Panc1 (cell line): ENCODE measurements at regions not wholly inside any gene's neighbourhood (a gene's known extent, or its start where the extent isn't known, plus 50 kb on each side); places are given as distances from the start of the nearest gene placed in this dataset.

Experiments used
- ATAC-seq: fragments of 200-7000 bp; cut with Tn5 transposase; 2 replicates; pipeline ENCODE4 v1.9.1; 2020; ENCODE audit warnings: mild to moderate bottlenecking, moderate library complexity
- BruUV-seq: library from RNA; stranded (reverse); fragments of 400-500 nt; replicated peaks from 2 replicates; lab custom pipeline; 2021; lab: Mats Ljungman, UMichigan
- CTCF ChIA-PET: fragments of 300-600 bp; sonication (Branson Sonifier 250); formaldehyde crosslinking; loops from one replicate; lab custom pipeline; 2022; ENCODE audit warnings: antibody characterized with exemption; lab: Charles Lee
- POLR2A ChIA-PET: fragments of 300-600 bp; sonication (Branson Sonifier 250); formaldehyde crosslinking; loops from one replicate; lab custom pipeline; 2022; ENCODE audit warnings: antibody characterized with exemption; lab: Charles Lee
- DNase-seq: peaks from one replicate; pipeline ENCODE4 v3.0.0-alpha.2; 2010; ENCODE audit warnings: low read depth, low spot score
- H3K27ac ChIP-seq: 2 replicates; pipeline ENCODE4 v1.5.1; 2011; ENCODE audit warnings: mild to moderate bottlenecking, low read length, inconsistent platforms
- H3K27me3 ChIP-seq: fragments of 200-500 bp; sonication (Bioruptor generic); 2 replicates; pipeline ENCODE4 v1.6.0; 2014; ENCODE audit warnings: low read length, inconsistent platforms; ENCODE audit not compliant: control insufficient read depth, insufficient read depth
- H3K36me3 ChIP-seq: fragments of 200-500 bp; sonication (Bioruptor generic); 2 replicates; pipeline ENCODE4 v1.5.1; 2014; ENCODE audit warnings: inconsistent platforms, mild to moderate bottlenecking, low read length, moderate library complexity; ENCODE audit not compliant: control insufficient read depth, insufficient read depth
- H3K4me1 ChIP-seq: 2 replicates; pipeline ENCODE4 v1.5.1; 2011; ENCODE audit warnings: inconsistent platforms, mild to moderate bottlenecking, low read length, moderate library complexity; ENCODE audit not compliant: control insufficient read depth, insufficient read depth
- H3K4me3 ChIP-seq, 2 experiments: 2 replicates each; pipeline ENCODE4 v1.5.1; 2011 to 2012; ENCODE audit warnings: low read depth in 2 of 2, low read length in 2 of 2, mild to moderate bottlenecking in 2 of 2, inconsistent platforms in 1 of 2, moderate library complexity in 1 of 2
- H3K9me3 ChIP-seq: fragments of 200-500 bp; sonication (Bioruptor generic); 2 replicates; pipeline ENCODE4 v1.5.1; 2014; ENCODE audit warnings: low read depth, mild to moderate bottlenecking, inconsistent platforms, low read length, moderate library complexity; ENCODE audit not compliant: control insufficient read depth, insufficient read depth
- CTCF ChIP-seq: fragments of 450-650 bp; IDR thresholded peaks from 2 replicates; pipeline ENCODE4 v1.5.1; 2017; ENCODE audit warnings: mild to moderate bottlenecking
- POLR2AphosphoS5 ChIP-seq: IDR thresholded peaks from 2 replicates; pipeline ENCODE4 v1.6.1; 2012; ENCODE audit warnings: mild to moderate bottlenecking, low read depth, low read length, moderate library complexity
- REST ChIP-seq, 2 experiments: IDR thresholded peaks; 2 replicates each; pipeline ENCODE4 v1.6.1; 2011 to 2012; ENCODE audit warnings: low read depth in 2 of 2, control low read depth in 1 of 2, low read length in 1 of 2, mild to moderate bottlenecking in 1 of 2, moderate library complexity in 1 of 2; ENCODE audit not compliant: insufficient read depth in 1 of 2
- SIN3A ChIP-seq: IDR thresholded peaks from 2 replicates; pipeline ENCODE4 v1.6.1; 2012; ENCODE audit warnings: low read depth, mild to moderate bottlenecking, low read length, moderate library complexity, borderline replicate concordance; ENCODE audit not compliant: insufficient read depth
- TCF7L2 ChIP-seq: IDR thresholded peaks from 2 replicates; pipeline ENCODE4 v1.6.1; 2011; ENCODE audit warnings: mild to moderate bottlenecking, low read depth, low read length, inconsistent platforms
- in situ Hi-C: cut with HindIII; loops from 2 replicates; pipeline ENCODE4 v1.10.0; 2016; ENCODE audit warnings: low sequenced_read_pairs, low pct_unique_long_range_greater_than_20kb
- intact Hi-C: fragments of 100-400 bp; cut with micrococcal nuclease; formaldehyde crosslinking; loops from one replicate; pipeline ENCODE4 v1.10.0; 2022; ENCODE audit not compliant: unreplicated experiment

GRCh38 chr2:8615576-8616281 is 66.1 kb upstream of the ID2 start:
- H3K27me3 ChIP-seq: no peaks in the 10 kb centered on the region; the same call in 1 of the 2 replicates
- no TSS peak for BruUV-seq
- H3K27ac ChIP-seq: no peak overlapping the region
- in situ Hi-C loops (no loop called here), intact Hi-C loops (no loop called here)
- H3K4me3 ChIP-seq: no peak overlapping the region
- no peaks in the 10 kb centered on the region for H3K9me3 ChIP-seq
- H3K4me1 ChIP-seq: no peaks in the 10 kb centered on the region
- DNase-seq (no peak), ATAC-seq (no peak)
- ChIA-PET POLR2A (no interaction called here), CTCF (no interaction called here)
- TF ChIP-seq POLR2AphosphoS5 (no peak), REST (IDR thresholded peaks at IDR 0.05; ENCODE audit: insufficient read depth in 1 of 2, low read depth in 2 of 2, low read length in 1 of 2) (no peak), CTCF (no peak)
- H3K36me3 ChIP-seq: no peaks in the 10 kb centered on the region

GRCh38 chr2:8617048-8617447 is 64.8 kb upstream of the ID2 start:
- in situ Hi-C loops: no loop called here
- H3K4me1 ChIP-seq: no peaks in the 10 kb centered on the region
- BruUV-seq: no TSS peak
- ATAC-seq (no peak), DNase-seq (no peak)
- TF ChIP-seq CTCF: no peak
- H3K36me3 ChIP-seq: no peaks in the 10 kb centered on the region
- ChIA-PET CTCF (no interaction called here), POLR2A (no interaction called here)
- H3K27me3 ChIP-seq: peaks cover 3% of the 10 kb centered on the region; the same call in 1 of the 2 replicates
- no peaks in the 10 kb centered on the region for H3K9me3 ChIP-seq
- no peak overlapping the region for H3K4me3 ChIP-seq
- no peak overlapping the region for H3K27ac ChIP-seq
- intact Hi-C loops: no loop called here

- Histone ChIP-seq H3K27me3 (peaks cover 3% of the 10 kb centered on the region; the same call in 1 of the 2 replicates), H3K4me1 (no peaks in the 10 kb centered on the region), H3K9me3 (no peaks in the 10 kb centered on the region), H3K36me3 (no peaks in the 10 kb centered on the region), H3K27ac (no peak overlapping the region), H3K4me3 (no peak overlapping the region)
- ATAC-seq (no peak), DNase-seq (no peak)
- no peak for TF ChIP-seq REST (IDR thresholded peaks at IDR 0.05; ENCODE audit: insufficient read depth in 1 of 2, low read depth in 2 of 2, low read length in 1 of 2)
- no peak for TF ChIP-seq TCF7L2
- TF ChIP-seq SIN3A: no peak
- TF ChIP-seq CTCF: no peak
- no peak for TF ChIP-seq POLR2AphosphoS5
- ChIA-PET CTCF (no interaction called here), POLR2A (no interaction called here)
- intact Hi-C loops (no loop called here), in situ Hi-C loops (no loop called here)
- no TSS peak for BruUV-seq
Measured at GRCh38 chr2:8617590-8617989, 64.3 kb upstream of the ID2 start.
